ENCODE measurements at regions not wholly inside any gene's neighbourhood (a gene's known extent, or its start where the extent isn't known, plus 50 kb on each side); places are given as distances from the start of the nearest gene placed in this dataset.

- no peaks in the 10 kb centered on the region for H3K79me1 ChIP-seq (ENCODE audit: insufficient read depth, low read depth, low read length, poor library complexity, severe bottlenecking)
- no peaks in the 10 kb centered on the region for H3K4me1 ChIP-seq (ENCODE audit: insufficient read depth, low read length)
- H3K18ac ChIP-seq (ENCODE audit: insufficient read length, low read depth, low read length), result no peak overlapping the region
- Mint-ChIP-seq H3K4me1 (peaks cover 4 to 9% of the 10 kb centered on the region in 2 experiments; a peak in 2 of 4 replicates), H3K36me3 (ENCODE audit: insufficient read depth in 1 of 3, low read depth in 3 of 3) (no peaks in the 10 kb centered on the region), H3K27me3 (ENCODE audit: low read depth) (no peaks in the 10 kb centered on the region), H3K4me3 (no peak overlapping the region), H3K27ac (no peak overlapping the region), H3K9me3 (peaks cover 0 to 2% of the 10 kb centered on the region in 2 experiments; a peak in 2 of 5 replicates)
- no peaks in the 10 kb centered on the region for H3K9me3 ChIP-seq (ENCODE audit: control insufficient read depth, low read depth, low read length)
- H2BK5ac ChIP-seq (ENCODE audit: insufficient read length, low read length), result no peak overlapping the region
- H3K27ac ChIP-seq (ENCODE audit: insufficient read length, low read depth, low read length), result no peak overlapping the region
- H3K4me2 ChIP-seq (ENCODE audit: insufficient read depth, insufficient read length, low read length), result no peak overlapping the region
- H3K23me2 ChIP-seq (ENCODE audit: insufficient read length, low read depth, low read length, poor library complexity, severe bottlenecking), result no peaks in the 10 kb centered on the region
- no peak overlapping the region for H4K5ac ChIP-seq (ENCODE audit: insufficient read length, low read depth, low read length)
- no CpG with 5 or more reads among the region's 1 CpG for WGBS (ENCODE audit: extremely low coverage, insufficient read length, low lambda C conversion rate)
- H3K9ac ChIP-seq (ENCODE audit: extremely low read depth, insufficient read length, low read length), result no peak overlapping the region
- no peaks in the 10 kb centered on the region for H3K27me3 ChIP-seq (ENCODE audit: insufficient read depth, low read length)
- TF ChIP-seq CTCF (conservative IDR thresholded peaks at IDR 0.05), result no peak
- no peak overlapping the region for H3K4ac ChIP-seq (ENCODE audit: low read depth, low read length)
- no peak overlapping the region for H3T11ph ChIP-seq (ENCODE audit: low read length)
- no peak overlapping the region for H2BK20ac ChIP-seq (ENCODE audit: low read depth, low read length, poor library complexity, severe bottlenecking)
- no peak overlapping the region for H4K91ac ChIP-seq (ENCODE audit: insufficient read length, low read depth, low read length)
- H3K56ac ChIP-seq (ENCODE audit: insufficient read length, low read depth, low read length), result no peak overlapping the region
- no peak overlapping the region for H2AK5ac ChIP-seq (ENCODE audit: insufficient read length, low read length)
- no peak overlapping the region for H3K14ac ChIP-seq (ENCODE audit: insufficient read depth, low read length)
- no peak overlapping the region for H3K23ac ChIP-seq (ENCODE audit: insufficient read length, low read depth, low read length)
- H2BK12ac ChIP-seq (ENCODE audit: insufficient read length, low read depth, low read length), result no peak overlapping the region
- H2BK15ac ChIP-seq (ENCODE audit: low read depth, low read length), result no peak overlapping the region
- H2BK120ac ChIP-seq (ENCODE audit: low read depth, low read length, poor library complexity, severe bottlenecking), result no peak overlapping the region
- no peaks in the 10 kb centered on the region for H4K20me1 ChIP-seq (ENCODE audit: control insufficient read depth, insufficient read depth, insufficient read length)
- H3K79me2 ChIP-seq (ENCODE audit: insufficient read depth, low read length), result no peaks in the 10 kb centered on the region
- H2AFZ ChIP-seq (ENCODE audit: low read length), result no peak overlapping the region
- H4K8ac ChIP-seq (replicated peaks; ENCODE audit: insufficient read length, low read depth, low read length), result no peak overlapping the region
- no peak for DNase-seq
Measured at GRCh38 chr3:21073561-21073960, 677.4 kb downstream of the ZNF385D start.

Data from H9 (cell line).